OCI-LY7 (cell line): ENCODE measurements at regions not wholly inside any gene's neighbourhood (a gene's known extent, or its start where the extent isn't known, plus 50 kb on each side); places are given as distances from the start of the nearest gene placed in this dataset.

Source experiments
- CTCF ChIP-seq: fragments of 200-600 bp; sonication (generic); conservative IDR thresholded peaks from 2 replicates; pipeline ENCODE4 v1.5.1; 2014; ENCODE audit warnings: mild to moderate bottlenecking, antibody characterized with exemption, low read length, moderate library complexity, mixed read lengths
- EZH2phosphoT487 ChIP-seq: fragments of 200-600 bp; sonication (generic); IDR thresholded peaks from 2 replicates; pipeline ENCODE4 v1.6.1; 2018; ENCODE audit warnings: low read depth, borderline replicate concordance, mild to moderate bottlenecking, mixed run types, antibody characterized with exemption, low read length, moderate library complexity, mixed read lengths

- no peak for TF ChIP-seq CTCF
- no peak for TF ChIP-seq EZH2phosphoT487
Measured at GRCh38 chr5:58200451-58200850, 259.4 kb downstream of the PLK2 start.
